ENCODE measurements at regions not wholly inside any gene's neighbourhood (a gene's known extent, or its start where the extent isn't known, plus 50 kb on each side); places are given as distances from the start of the nearest gene placed in this dataset.
"Not testable (repeated sequence)": the region's sequence is repeated elsewhere in the genome, so short reads cannot be mapped to it uniquely, and the experiment has no call there.

- CTCF ChIA-PET = no interaction called here
- POLR2A ChIA-PET = no interaction called here
- TF ChIP-seq L3MBTL2 (conservative IDR thresholded peaks at IDR 0.05) (no peak), BHLHE40 (IDR thresholded peaks at IDR 0.05; ENCODE audit: borderline replicate concordance) (no peak), HDGF (IDR thresholded peaks at IDR 0.05; ENCODE audit: borderline replicate concordance) (no peak), NFRKB (IDR thresholded peaks at IDR 0.05) (no peak), SP1 (IDR thresholded peaks at IDR 0.05) (no peak), LEF1 (IDR thresholded peaks at IDR 0.05; ENCODE audit: borderline replicate concordance) (no peak), ZNF384 (IDR thresholded peaks at IDR 0.05) (no peak)
- DNase-seq (ENCODE audit: extremely low spot score) = no peak
Observed at GRCh38 chr4:157687971-157688370, 467.4 kb downstream of the GRIA2 start.

GRCh38 chr4:157679326-157679725 lies 458.8 kb downstream of the GRIA2 start:
- POLR2A ChIA-PET, CTCF ChIA-PET: not testable (repeated sequence)

GRCh38 chr4:157678478-157678877 lies 457.9 kb downstream of the GRIA2 start:
- ChIA-PET CTCF (no interaction called here), POLR2A (no interaction called here)
- TF ChIP-seq FOXA1 (IDR thresholded peaks at IDR 0.05) (no peak), CTBP1 (IDR thresholded peaks at IDR 0.05; ENCODE audit: borderline replicate concordance) (no peak), PKNOX1 (IDR thresholded peaks at IDR 0.05) (no peak), FOXM1 (IDR thresholded peaks at IDR 0.05; ENCODE audit: borderline replicate concordance) (no peak), NFRKB (IDR thresholded peaks at IDR 0.05) (no peak)
- DNase-seq (ENCODE audit: extremely low spot score) = no peak

More at GRCh38 chr4:157679326-157679725, 458.8 kb downstream of the GRIA2 start:
- not testable (repeated sequence) for DNase-seq (ENCODE audit: extremely low spot score)

GRCh38 chr4:157674699-157675098 lies 454.2 kb downstream of the GRIA2 start:
- POLR2A ChIA-PET = no interaction called here

GRCh38 chr4:157667836-157668235 lies 447.3 kb downstream of the GRIA2 start:
- DNase-seq (ENCODE audit: extremely low spot score) = no peak
- CTCF ChIA-PET = no interaction called here
- TF ChIP-seq LEF1 (IDR thresholded peaks at IDR 0.05; ENCODE audit: borderline replicate concordance) (no peak), BHLHE40 (IDR thresholded peaks at IDR 0.05; ENCODE audit: borderline replicate concordance) (no peak), L3MBTL2 (conservative IDR thresholded peaks at IDR 0.05) (no peak), FOXA1 (IDR thresholded peaks at IDR 0.05) (no peak)
- POLR2A ChIA-PET = no interaction called here

More at GRCh38 chr4:157674699-157675098, 454.2 kb downstream of the GRIA2 start:
- TF ChIP-seq BHLHE40 (IDR thresholded peaks at IDR 0.05; ENCODE audit: borderline replicate concordance) (no peak), SP1 (IDR thresholded peaks at IDR 0.05) (no peak), ELF4 (IDR thresholded peaks at IDR 0.05) (no peak), FOXM1 (IDR thresholded peaks at IDR 0.05; ENCODE audit: borderline replicate concordance) (no peak), NFRKB (IDR thresholded peaks at IDR 0.05) (no peak), CTBP1 (IDR thresholded peaks at IDR 0.05; ENCODE audit: borderline replicate concordance) (no peak), L3MBTL2 (conservative IDR thresholded peaks at IDR 0.05) (no peak), HDGF (IDR thresholded peaks at IDR 0.05; ENCODE audit: borderline replicate concordance) (no peak)
- peak; percentile 5 for DNase-seq (ENCODE audit: extremely low spot score)
- CTCF ChIA-PET = interaction anchor here (0.7 kb wide), 1 partner anchor 176 kb away, joined by 3 read pairs; no protein-coding TSS in a partner anchor

- TF ChIP-seq HDGF (IDR thresholded peaks at IDR 0.05; ENCODE audit: borderline replicate concordance) (no peak), ELF4 (IDR thresholded peaks at IDR 0.05) (no peak), CTBP1 (IDR thresholded peaks at IDR 0.05; ENCODE audit: borderline replicate concordance) (no peak), ARNT (IDR thresholded peaks at IDR 0.05) (no peak), NFRKB (IDR thresholded peaks at IDR 0.05) (no peak), L3MBTL2 (conservative IDR thresholded peaks at IDR 0.05) (no peak), TARDBP (IDR thresholded peaks at IDR 0.05) (no peak), BHLHE40 (IDR thresholded peaks at IDR 0.05; ENCODE audit: borderline replicate concordance) (no peak), SP1 (IDR thresholded peaks at IDR 0.05) (no peak), PKNOX1 (IDR thresholded peaks at IDR 0.05) (no peak), LEF1 (IDR thresholded peaks at IDR 0.05; ENCODE audit: borderline replicate concordance) (no peak), ZNF384 (IDR thresholded peaks at IDR 0.05) (no peak), FOXK2 (IDR thresholded peaks at IDR 0.05) (no peak), FOXA1 (IDR thresholded peaks at IDR 0.05) (no peak), FOXM1 (IDR thresholded peaks at IDR 0.05; ENCODE audit: borderline replicate concordance) (no peak), SUZ12 (IDR thresholded peaks at IDR 0.05) (no peak)
- ChIA-PET CTCF (no interaction called here), POLR2A (no interaction called here)
- no peak for DNase-seq (ENCODE audit: extremely low spot score)
Observed at GRCh38 chr4:157664726-157665125, 444.2 kb downstream of the GRIA2 start.

GRCh38 chr4:157655096-157655809 lies 434.7 kb downstream of the GRIA2 start:
- POLR2A ChIA-PET = no interaction called here
- TF ChIP-seq BHLHE40 (IDR thresholded peaks at IDR 0.05; ENCODE audit: borderline replicate concordance) = no peak
- DNase-seq (ENCODE audit: extremely low spot score) = no peak
- CTCF ChIA-PET = no interaction called here

- CTCF ChIA-PET = no interaction called here
- no peak for TF ChIP-seq ARNT (IDR thresholded peaks at IDR 0.05)
- TF ChIP-seq ZNF384 (IDR thresholded peaks at IDR 0.05) = no peak
- TF ChIP-seq SP1 (IDR thresholded peaks at IDR 0.05) = no peak
- POLR2A ChIA-PET = no interaction called here
- no peak for DNase-seq (ENCODE audit: extremely low spot score)
Observed at GRCh38 chr4:157643257-157643656, 422.7 kb downstream of the GRIA2 start.
